MCF 10A (cell line): ENCODE measurements at regions not wholly inside any gene's neighbourhood (a gene's known extent, or its start where the extent isn't known, plus 50 kb on each side); places are given as distances from the start of the nearest gene placed in this dataset.

Source experiments
- BruUV-seq: library from RNA; stranded (reverse); fragments of 400-500 nt; replicated peaks from 2 replicates; lab custom pipeline; 2021; lab: Mats Ljungman, UMichigan
- CTCF ChIA-PET: fragments of 300-600 bp; sonication (Branson Sonifier 250); formaldehyde crosslinking; extraction: SDS; loops from one replicate; lab custom pipeline; 2021; ENCODE audit warnings: antibody characterized with exemption, inconsistent platforms; lab: Yijun Ruan, JAX
- POLR2A ChIA-PET: fragments of 300-600, 350-650 bp; sonication (Branson Sonifier 250); formaldehyde crosslinking; extraction: SDS; loops from one replicate; lab custom pipeline; 2020; ENCODE audit warnings: antibody characterized with exemption, inconsistent platforms; lab: Yijun Ruan, JAX
- DNase-seq: peaks from one replicate; pipeline ENCODE4 v3.0.0-alpha.2; 2018; ENCODE audit not compliant: unreplicated experiment
- H3K27ac Mint-ChIP-seq: one replicate; pipeline ENCODE4 v1.8.0; 2022; ENCODE audit warnings: mild to moderate bottlenecking, low read depth, mixed read lengths; ENCODE audit not compliant: unreplicated experiment
- H3K27me3 Mint-ChIP-seq: one replicate; pipeline ENCODE4 v1.8.0; 2022; ENCODE audit warnings: mixed read lengths; ENCODE audit not compliant: insufficient read depth, unreplicated experiment
- H3K36me3 Mint-ChIP-seq: one replicate; pipeline ENCODE4 v1.8.0; 2022; ENCODE audit warnings: mild to moderate bottlenecking, moderate library complexity, mixed read lengths; ENCODE audit not compliant: insufficient read depth, unreplicated experiment
- H3K4me1 Mint-ChIP-seq: one replicate; pipeline ENCODE4 v1.8.0; 2022; ENCODE audit warnings: mixed read lengths; ENCODE audit not compliant: insufficient read depth, unreplicated experiment
- H3K4me3 Mint-ChIP-seq: one replicate; pipeline ENCODE4 v1.8.0; 2022; ENCODE audit warnings: mild to moderate bottlenecking, moderate library complexity, mixed read lengths; ENCODE audit not compliant: unreplicated experiment
- H3K9me3 Mint-ChIP-seq: one replicate; pipeline ENCODE4 v1.8.0; 2022; ENCODE audit warnings: mixed read lengths; ENCODE audit not compliant: unreplicated experiment
- CTCF ChIP-seq: fragments of 200-600 bp; IDR thresholded peaks from one replicate; pipeline ENCODE4 v1.8.0; 2022; ENCODE audit warnings: antibody characterized with exemption, mild to moderate bottlenecking; ENCODE audit not compliant: unreplicated experiment
- intact Hi-C: fragments of 100-400 bp; cut with micrococcal nuclease; formaldehyde crosslinking; loops from 2 replicates; pipeline ENCODE4 v1.14.1; 2022

- no peak for DNase-seq
- ChIA-PET CTCF (no interaction called here), POLR2A (interaction anchor here (0.6 kb wide), 1 partner anchor 56 kb away, joined by 3 read pairs; no protein-coding TSS in a partner anchor)
- intact Hi-C loops = no loop called here
- no peak overlapping the region for H3K27ac Mint-ChIP-seq
- no peaks in the 10 kb centered on the region for H3K36me3 Mint-ChIP-seq
- H3K9me3 Mint-ChIP-seq = no peaks in the 10 kb centered on the region
- no peaks in the 10 kb centered on the region for H3K4me1 Mint-ChIP-seq
- BruUV-seq = no TSS peak
- no peak overlapping the region for H3K4me3 Mint-ChIP-seq
- no peak for TF ChIP-seq CTCF
- no peaks in the 10 kb centered on the region for H3K27me3 Mint-ChIP-seq
Observed at GRCh38 chr10:6962576-6962975, 382.5 kb upstream of the PRKCQ start.

DNA sequence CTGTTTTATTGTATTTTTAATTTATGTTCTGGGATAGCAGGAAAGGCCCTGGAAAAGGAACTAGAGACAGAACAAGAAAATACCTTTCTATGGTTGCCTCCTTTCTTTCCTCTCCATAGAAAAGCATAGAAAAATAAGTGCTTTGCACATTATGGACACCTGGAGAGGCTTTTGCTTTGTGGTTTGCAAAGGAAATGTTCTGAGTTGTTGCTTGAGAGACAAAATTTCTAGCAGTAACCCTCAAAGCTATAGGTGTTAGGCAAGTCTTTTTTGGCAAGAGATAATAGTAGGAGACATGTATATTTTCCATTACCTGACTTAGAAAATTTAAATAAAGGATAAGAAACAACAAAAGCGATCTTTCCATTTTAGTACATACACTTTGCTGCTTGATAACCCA is 378.6 kb upstream of the PRKCQ start:
- Mint-ChIP-seq H3K4me1 (no peaks in the 10 kb centered on the region), H3K27me3 (no peaks in the 10 kb centered on the region), H3K4me3 (no peak overlapping the region), H3K36me3 (no peaks in the 10 kb centered on the region), H3K27ac (no peak overlapping the region), H3K9me3 (no peaks in the 10 kb centered on the region)
- DNase-seq = no peak
- no TSS peak for BruUV-seq
- POLR2A ChIA-PET = interaction anchor here (0.5 kb wide), 1 partner anchor 882 kb away, joined by 3 read pairs; no protein-coding TSS in a partner anchor
- CTCF ChIA-PET = no interaction called here
- no peak for TF ChIP-seq CTCF
- intact Hi-C loops = no loop called here

GRCh38 chr10:6958254-6958653 is 378.2 kb upstream of the PRKCQ start:
- DNase-seq = no peak
- no peaks in the 10 kb centered on the region for H3K4me1 Mint-ChIP-seq
- ChIA-PET POLR2A (interaction anchor here (0.5 kb wide), 1 partner anchor 881 kb away, joined by 3 read pairs; no protein-coding TSS in a partner anchor), CTCF (no interaction called here)
- no TSS peak for BruUV-seq
- H3K36me3 Mint-ChIP-seq = no peaks in the 10 kb centered on the region
- no peak overlapping the region for H3K4me3 Mint-ChIP-seq
- no peak overlapping the region for H3K27ac Mint-ChIP-seq
- H3K9me3 Mint-ChIP-seq = no peaks in the 10 kb centered on the region
- TF ChIP-seq CTCF = no peak
- intact Hi-C loops = no loop called here
- no peaks in the 10 kb centered on the region for H3K27me3 Mint-ChIP-seq

DNA sequence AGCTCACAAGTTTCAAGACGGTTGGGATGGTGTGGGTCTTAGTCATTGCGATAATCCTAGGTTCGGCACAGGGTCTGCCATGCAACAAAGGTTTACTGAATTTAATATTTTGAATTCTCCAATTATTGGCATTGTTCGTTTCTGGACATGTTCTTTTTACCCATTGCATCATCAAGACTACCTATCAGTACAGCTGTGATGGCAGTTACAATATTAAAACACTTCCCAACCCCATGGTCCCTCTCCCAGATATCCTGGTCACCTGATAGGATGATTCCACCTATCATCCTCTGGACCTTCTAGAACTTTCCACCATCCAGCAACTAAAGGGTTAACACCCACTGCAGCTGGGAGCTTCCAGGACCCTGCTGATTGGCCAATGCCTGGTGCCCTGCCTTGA is 377.8 kb upstream of the PRKCQ start:
- no peak overlapping the region for H3K27ac Mint-ChIP-seq
- no TSS peak for BruUV-seq
- no peaks in the 10 kb centered on the region for H3K4me1 Mint-ChIP-seq
- DNase-seq = no peak
- POLR2A ChIA-PET = no interaction called here
- intact Hi-C loops = no loop called here
- H3K9me3 Mint-ChIP-seq = no peaks in the 10 kb centered on the region
- CTCF ChIA-PET = no interaction called here
- no peak overlapping the region for H3K4me3 Mint-ChIP-seq
- H3K27me3 Mint-ChIP-seq = no peaks in the 10 kb centered on the region
- no peak for TF ChIP-seq CTCF
- H3K36me3 Mint-ChIP-seq = no peaks in the 10 kb centered on the region
